CD4-positive, alpha-beta T cell treated with Interleukin-2 at 100 ng/mL for 4 hours (primary cell): ENCODE measurements at regions not wholly inside any gene's neighbourhood (a gene's known extent, or its start where the extent isn't known, plus 50 kb on each side); places are given as distances from the start of the nearest gene placed in this dataset.
"Not testable (repeated sequence)": the region's sequence is repeated elsewhere in the genome, so short reads cannot be mapped to it uniquely, and the experiment has no call there.

Experiments used
- DNase-seq: peaks from one replicate; pipeline ENCODE4 v3.0.0-alpha.2; 2020; ENCODE audit warnings: low spot score

- DNase-seq: no peak
Observed at GRCh38 chr3:82163907-82164520, 402.6 kb upstream of the GBE1 start.

- no peak for DNase-seq
Observed at GRCh38 chr3:82157952-82158351, 396.5 kb upstream of the GBE1 start.

- not testable (repeated sequence) for DNase-seq
Observed at GRCh38 chr3:82153892-82154291, 392.4 kb upstream of the GBE1 start.

GRCh38 chr3:82145742-82146141, 384.3 kb upstream of the GBE1 start:
- DNase-seq: no peak

- no peak for DNase-seq
Observed at GRCh38 chr3:82144811-82145210, 383.4 kb upstream of the GBE1 start.

GRCh38 chr3:82143661-82144412, 382.4 kb upstream of the GBE1 start:
- DNase-seq: no peak

GRCh38 chr3:82141592-82141991, 380.1 kb upstream of the GBE1 start:
- DNase-seq: no peak

GRCh38 chr3:82137861-82138260, 376.4 kb upstream of the GBE1 start:
- no peak for DNase-seq

- no peak for DNase-seq
Observed at GRCh38 chr3:82137050-82137449, 375.6 kb upstream of the GBE1 start.

- DNase-seq: peak; percentile 40
Observed at GRCh38 chr3:82133070-82133606, 371.7 kb upstream of the GBE1 start.

- DNase-seq: no peak
Observed at GRCh38 chr3:82132210-82133069, 371.0 kb upstream of the GBE1 start.

GRCh38 chr3:82130046-82130445, 368.6 kb upstream of the GBE1 start:
- DNase-seq: no peak

GRCh38 chr3:82129221-82129801, 367.9 kb upstream of the GBE1 start:
- DNase-seq: no peak

- no peak for DNase-seq
Observed at GRCh38 chr3:82128271-82128670, 366.8 kb upstream of the GBE1 start.

GRCh38 chr3:82122554-82123345, 361.3 kb upstream of the GBE1 start:
- no peak for DNase-seq

GRCh38 chr3:82114589-82114988, 353.1 kb upstream of the GBE1 start:
- no peak for DNase-seq

GRCh38 chr3:82110721-82111120, 349.3 kb upstream of the GBE1 start:
- not testable (repeated sequence) for DNase-seq

GRCh38 chr3:82103241-82103640, 341.8 kb upstream of the GBE1 start:
- no peak for DNase-seq

GRCh38 chr3:82100378-82100777, 338.9 kb upstream of the GBE1 start:
- DNase-seq: no peak

- DNase-seq: no peak
Observed at GRCh38 chr3:82093641-82094040, 332.2 kb upstream of the GBE1 start.

- DNase-seq: no peak
Observed at GRCh38 chr3:82088749-82089148, 327.3 kb upstream of the GBE1 start.
